Progenitor cell of endocrine pancreas (in vitro differentiated cells): ENCODE measurements at regions not wholly inside any gene's neighbourhood (a gene's known extent, or its start where the extent isn't known, plus 50 kb on each side); places are given as distances from the start of the nearest gene placed in this dataset.

Experiments used
- DNase-seq: peaks from one replicate; pipeline ENCODE4 v3.0.0; 2021; ENCODE audit warnings: low spot score; ENCODE audit not compliant: unreplicated experiment
- H3K27ac Mint-ChIP-seq: 2 replicates; pipeline ENCODE4 v1.8.0; 2021; ENCODE audit warnings: mild to moderate bottlenecking, moderate library complexity, mixed read lengths
- H3K27me3 Mint-ChIP-seq: 2 replicates; pipeline ENCODE4 v1.8.0; 2021; ENCODE audit warnings: mixed read lengths
- H3K36me3 Mint-ChIP-seq: 2 replicates; pipeline ENCODE4 v1.8.0; 2022; ENCODE audit warnings: mixed read lengths; ENCODE audit not compliant: insufficient read depth
- H3K4me1 Mint-ChIP-seq: 2 replicates; pipeline ENCODE4 v1.8.0; 2021; ENCODE audit warnings: low read depth, mixed read lengths
- H3K4me3 Mint-ChIP-seq: 2 replicates; pipeline ENCODE4 v1.8.0; 2021; ENCODE audit warnings: low read depth, mild to moderate bottlenecking, moderate library complexity, mixed read lengths
- H3K9me3 Mint-ChIP-seq: 2 replicates; pipeline ENCODE4 v1.8.0; 2021; ENCODE audit warnings: low read depth, mixed read lengths
- CTCF ChIP-seq: fragments of 200-600 bp; sonication (generic); IDR thresholded peaks from one replicate; pipeline ENCODE4 v1.5.0; 2021; ENCODE audit warnings: antibody characterized with exemption, mild to moderate bottlenecking; ENCODE audit not compliant: unreplicated experiment

GRCh38 chr6:137737836-137738596 is 129.0 kb upstream of the TNFAIP3 start:
- Mint-ChIP-seq H3K27ac (no peak overlapping the region), H3K4me1 (no peaks in the 10 kb centered on the region), H3K27me3 (peaks cover 3% of the 10 kb centered on the region), H3K9me3 (no peaks in the 10 kb centered on the region), H3K36me3 (no peaks in the 10 kb centered on the region), H3K4me3 (no peak overlapping the region)
- TF ChIP-seq CTCF: no peak
- DNase-seq: no peak

- no peaks in the 10 kb centered on the region for H3K9me3 Mint-ChIP-seq
- TF ChIP-seq CTCF: no peak
- no peaks in the 10 kb centered on the region for H3K36me3 Mint-ChIP-seq
- H3K4me3 Mint-ChIP-seq: no peak overlapping the region
- H3K4me1 Mint-ChIP-seq: no peaks in the 10 kb centered on the region
- peaks cover 3% of the 10 kb centered on the region for H3K27me3 Mint-ChIP-seq
- DNase-seq: no peak
- no peak overlapping the region for H3K27ac Mint-ChIP-seq
Observed at GRCh38 chr6:137738931-137739504, 128.0 kb upstream of the TNFAIP3 start.

GRCh38 chr6:137739544-137739943 is 127.5 kb upstream of the TNFAIP3 start:
- Mint-ChIP-seq H3K4me3 (no peak overlapping the region), H3K27me3 (peaks cover 3% of the 10 kb centered on the region), H3K4me1 (no peaks in the 10 kb centered on the region), H3K9me3 (no peaks in the 10 kb centered on the region), H3K27ac (no peak overlapping the region), H3K36me3 (no peaks in the 10 kb centered on the region)
- no peak for DNase-seq
- no peak for TF ChIP-seq CTCF

- no peaks in the 10 kb centered on the region for H3K36me3 Mint-ChIP-seq
- no peak overlapping the region for H3K4me3 Mint-ChIP-seq
- TF ChIP-seq CTCF: no peak
- no peaks in the 10 kb centered on the region for H3K9me3 Mint-ChIP-seq
- peaks cover 3% of the 10 kb centered on the region for H3K27me3 Mint-ChIP-seq
- H3K4me1 Mint-ChIP-seq: peaks cover 1% of the 10 kb centered on the region
- H3K27ac Mint-ChIP-seq: no peak overlapping the region
- no peak for DNase-seq
Observed at GRCh38 chr6:137740091-137740755, 126.8 kb upstream of the TNFAIP3 start.

GRCh38 chr6:137740967-137741761 is 125.9 kb upstream of the TNFAIP3 start:
- no peak for TF ChIP-seq CTCF
- DNase-seq: no peak
- Mint-ChIP-seq H3K4me3 (no peak overlapping the region), H3K9me3 (no peaks in the 10 kb centered on the region), H3K36me3 (no peaks in the 10 kb centered on the region), H3K27me3 (peaks cover 3% of the 10 kb centered on the region), H3K27ac (no peak overlapping the region), H3K4me1 (peaks cover 1% of the 10 kb centered on the region)
